ENCODE measurements at regions not wholly inside any gene's neighbourhood (a gene's known extent, or its start where the extent isn't known, plus 50 kb on each side); places are given as distances from the start of the nearest gene placed in this dataset.

GRCh38 chr12:58169826-58170225, 228.5 kb downstream of the ATP23 start:
- Mint-ChIP-seq H3K36me3 (ENCODE audit: low read depth) (no peaks in the 10 kb centered on the region), H3K4me1 (ENCODE audit: low read depth) (no peaks in the 10 kb centered on the region), H3K9me3 (no peaks in the 10 kb centered on the region), H3K4me3 (no peak overlapping the region), H3K27me3 (peaks cover 4% of the 10 kb centered on the region), H3K27ac (no peak overlapping the region)
- intact Hi-C loops (cut with micrococcal nuclease), result no loop called here
- ATAC-seq (no peak), DNase-seq (no peak)
- ChIA-PET POLR2A (no interaction called here), CTCF (no interaction called here)
- TF ChIP-seq, protein P1, sequence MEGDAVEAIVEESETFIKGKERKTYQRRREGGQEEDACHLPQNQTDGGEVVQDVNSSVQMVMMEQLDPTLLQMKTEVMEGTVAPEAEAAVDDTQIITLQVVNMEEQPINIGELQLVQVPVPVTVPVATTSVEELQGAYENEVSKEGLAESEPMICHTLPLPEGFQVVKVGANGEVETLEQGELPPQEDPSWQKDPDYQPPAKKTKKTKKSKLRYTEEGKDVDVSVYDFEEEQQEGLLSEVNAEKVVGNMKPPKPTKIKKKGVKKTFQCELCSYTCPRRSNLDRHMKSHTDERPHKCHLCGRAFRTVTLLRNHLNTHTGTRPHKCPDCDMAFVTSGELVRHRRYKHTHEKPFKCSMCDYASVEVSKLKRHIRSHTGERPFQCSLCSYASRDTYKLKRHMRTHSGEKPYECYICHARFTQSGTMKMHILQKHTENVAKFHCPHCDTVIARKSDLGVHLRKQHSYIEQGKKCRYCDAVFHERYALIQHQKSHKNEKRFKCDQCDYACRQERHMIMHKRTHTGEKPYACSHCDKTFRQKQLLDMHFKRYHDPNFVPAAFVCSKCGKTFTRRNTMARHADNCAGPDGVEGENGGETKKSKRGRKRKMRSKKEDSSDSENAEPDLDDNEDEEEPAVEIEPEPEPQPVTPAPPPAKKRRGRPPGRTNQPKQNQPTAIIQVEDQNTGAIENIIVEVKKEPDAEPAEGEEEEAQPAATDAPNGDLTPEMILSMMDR (IDR thresholded peaks at IDR 0.05), result no peak

DNA sequence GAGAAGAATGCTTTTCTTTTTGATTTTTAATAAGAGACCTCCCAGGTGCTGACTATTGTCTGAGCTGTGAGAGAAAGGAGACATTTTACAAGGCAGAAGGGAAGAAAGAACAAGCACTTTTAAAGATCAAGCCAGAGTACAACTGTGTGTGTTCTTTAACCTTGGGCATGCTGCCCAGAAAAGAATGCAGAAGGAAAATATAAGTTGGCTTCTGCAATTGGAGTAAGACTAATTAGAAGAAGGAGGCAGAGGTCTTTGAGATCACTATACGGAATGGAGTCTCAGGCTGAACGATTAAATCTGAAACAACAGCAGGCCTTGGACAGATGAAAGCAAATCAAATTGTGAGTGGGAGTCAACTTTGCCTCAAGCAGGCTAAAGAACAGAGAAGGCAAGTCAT, 230.5 kb downstream of the ATP23 start:
- POLR2A ChIA-PET, result no interaction called here
- CTCF ChIA-PET, result no interaction called here
- no peak overlapping the region for H3K4me3 Mint-ChIP-seq

DNA sequence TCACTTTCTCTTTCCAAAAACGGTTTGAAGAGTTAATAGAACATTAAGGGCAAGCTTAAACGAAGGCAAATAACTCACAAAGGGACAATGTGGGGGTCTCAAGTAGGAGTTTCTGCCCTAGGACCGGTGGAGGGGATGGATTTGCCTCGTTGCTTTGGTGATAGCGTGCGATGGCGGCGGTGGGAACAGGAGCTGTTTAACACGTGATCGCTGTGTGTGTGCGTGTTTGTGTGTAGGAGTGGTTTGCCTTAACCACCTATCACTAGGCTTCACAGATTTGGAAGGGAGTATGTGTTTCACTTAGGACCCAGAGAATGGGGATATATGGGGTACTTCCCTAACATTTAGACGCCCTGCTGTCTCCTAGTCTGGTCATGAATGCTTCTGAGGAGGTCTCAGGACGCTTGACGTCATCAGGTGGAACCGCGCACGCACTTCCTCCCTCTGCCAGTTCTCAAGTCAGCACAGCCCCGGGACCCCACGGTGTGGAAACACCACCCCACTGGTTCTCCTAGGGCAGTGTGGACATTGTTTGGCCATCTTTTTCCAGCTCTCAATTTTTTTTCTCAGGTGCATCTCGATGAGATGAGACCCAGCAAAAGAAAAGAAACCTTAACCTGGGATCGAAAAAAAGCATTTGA, 231.2 kb downstream of the ATP23 start:
- intact Hi-C loops (cut with micrococcal nuclease), result no loop called here
- Mint-ChIP-seq H3K4me1 (ENCODE audit: low read depth) (no peaks in the 10 kb centered on the region), H3K4me3 (no peak overlapping the region), H3K36me3 (ENCODE audit: low read depth) (no peaks in the 10 kb centered on the region), H3K27me3 (peaks cover 16% of the 10 kb centered on the region), H3K9me3 (no peaks in the 10 kb centered on the region), H3K27ac (no peak overlapping the region)
- ChIA-PET CTCF (no interaction called here), POLR2A (no interaction called here)
- TF ChIP-seq, protein P1 (IDR thresholded peaks at IDR 0.05), result no peak
- no peak for ATAC-seq
- DNase-seq, result no peak

More for the DNA sequence above, 230.5 kb downstream of the ATP23 start:
- Mint-ChIP-seq H3K27me3 (peaks cover 13% of the 10 kb centered on the region), H3K9me3 (no peaks in the 10 kb centered on the region), H3K36me3 (ENCODE audit: low read depth) (no peaks in the 10 kb centered on the region), H3K27ac (no peak overlapping the region), H3K4me1 (ENCODE audit: low read depth) (no peaks in the 10 kb centered on the region)
- intact Hi-C loops (cut with micrococcal nuclease), result no loop called here
- TF ChIP-seq, protein P1 (IDR thresholded peaks at IDR 0.05), result no peak
- no peak for ATAC-seq
- DNase-seq, result no peak

GRCh38 chr12:58174316-58174715, 232.9 kb downstream of the ATP23 start:
- Mint-ChIP-seq H3K4me3 (no peak overlapping the region), H3K36me3 (ENCODE audit: low read depth) (no peaks in the 10 kb centered on the region), H3K4me1 (ENCODE audit: low read depth) (no peaks in the 10 kb centered on the region), H3K27me3 (peaks cover 21% of the 10 kb centered on the region), H3K27ac (no peak overlapping the region), H3K9me3 (no peaks in the 10 kb centered on the region)
- intact Hi-C loops (cut with micrococcal nuclease), result no loop called here
- ChIA-PET CTCF (interaction anchor here (3.3 kb wide), 1 partner anchor 13 kb away, joined by 13 read pairs; no protein-coding TSS in a partner anchor), POLR2A (no interaction called here)
- ATAC-seq (no peak), DNase-seq (no peak)
- TF ChIP-seq, protein P1 (IDR thresholded peaks at IDR 0.05), result no peak

GRCh38 chr12:58176296-58176869, 235.0 kb downstream of the ATP23 start:
- H3K27me3 Mint-ChIP-seq, result peaks cover 27% of the 10 kb centered on the region
- no peak overlapping the region for H3K4me3 Mint-ChIP-seq
- ATAC-seq (no peak), DNase-seq (peak; percentile 57)
- intact Hi-C loops (cut with micrococcal nuclease), result no loop called here
- H3K27ac Mint-ChIP-seq, result no peak overlapping the region
- no peaks in the 10 kb centered on the region for H3K36me3 Mint-ChIP-seq (ENCODE audit: low read depth)
- TF ChIP-seq, protein P1 (IDR thresholded peaks at IDR 0.05), result peak; percentile 52
- no peaks in the 10 kb centered on the region for H3K9me3 Mint-ChIP-seq
- H3K4me1 Mint-ChIP-seq (ENCODE audit: low read depth), result no peaks in the 10 kb centered on the region
- CTCF ChIA-PET, result interaction anchor here (0.6 to 3.3 kb wide), 8 partner anchors 8 to 193 kb away, joined by 3 to 13 read pairs (median 4); no protein-coding TSS in a partner anchor
- POLR2A ChIA-PET, result no interaction called here
